ENCODE measurements at regions not wholly inside any gene's neighbourhood (a gene's known extent, or its start where the extent isn't known, plus 50 kb on each side); places are given as distances from the start of the nearest gene placed in this dataset.

DNA sequence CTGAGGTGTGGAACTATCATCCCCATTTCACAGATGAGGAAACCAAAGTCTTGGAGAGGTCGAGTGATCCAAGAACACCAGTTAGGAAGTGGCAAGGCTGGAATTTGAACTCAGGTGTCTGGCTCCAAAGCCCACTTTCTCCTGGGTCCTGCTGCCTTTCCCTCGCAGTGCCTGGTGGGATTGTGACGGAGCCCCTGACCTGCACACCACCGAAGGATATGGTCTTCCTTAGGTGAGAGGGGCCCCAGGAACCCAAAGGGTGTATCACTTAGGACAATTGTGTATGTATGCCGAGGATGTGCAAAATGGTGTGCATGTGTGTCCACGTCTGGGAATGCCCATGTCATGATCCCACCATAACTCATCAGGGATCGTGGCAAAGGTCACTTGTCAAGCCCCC is 392.7 kb downstream of the MATN1 start:
- Histone ChIP-seq H3K27me3 (ENCODE audit: control insufficient read depth, low read length) (no peaks in the 10 kb centered on the region), H3K27ac (ENCODE audit: low read depth, low read length) (no peak overlapping the region)

GRCh38 chr1:30329802-30330557 is 393.4 kb downstream of the MATN1 start:
- Histone ChIP-seq H3K27ac (ENCODE audit: low read depth, low read length) (no peak overlapping the region), H3K36me3 (ENCODE audit: control insufficient read depth, low read length) (no peaks in the 10 kb centered on the region), H3F3A (ENCODE audit: control insufficient read depth, insufficient read depth) (no peaks in the 10 kb centered on the region), H3K4me3 (ENCODE audit: low read length) (no peak overlapping the region), H3K4me1 (ENCODE audit: control insufficient read depth, low read length) (no peaks in the 10 kb centered on the region), H3K9me2 (replicated peaks; ENCODE audit: control insufficient read depth, low read length) (no peaks in the 10 kb centered on the region), H3K4me2 (ENCODE audit: low read length) (no peak overlapping the region), H3K79me2 (ENCODE audit: control insufficient read depth, low read length) (no peaks in the 10 kb centered on the region), H3K9me3 (ENCODE audit: control insufficient read depth, insufficient read depth, low read length) (no peaks in the 10 kb centered on the region), H4K20me1 (ENCODE audit: control insufficient read depth, insufficient read depth, low read depth, low read length) (no peaks in the 10 kb centered on the region), H3K27me3 (ENCODE audit: control insufficient read depth, low read length) (no peaks in the 10 kb centered on the region)
- no peak for TF ChIP-seq CTCF (IDR thresholded peaks at IDR 0.05; ENCODE audit: low read depth, low read length, poor library complexity, severe bottlenecking)
- TF ChIP-seq EZH2phosphoT487 (IDR thresholded peaks at IDR 0.05; ENCODE audit: borderline replicate concordance, low read length): no peak

More for the DNA sequence above, 392.7 kb downstream of the MATN1 start:
- Histone ChIP-seq H3K9me2 (replicated peaks; ENCODE audit: control insufficient read depth, low read length) (no peaks in the 10 kb centered on the region), H3K9me3 (ENCODE audit: control insufficient read depth, insufficient read depth, low read length) (no peaks in the 10 kb centered on the region), H3K79me2 (ENCODE audit: control insufficient read depth, low read length) (no peaks in the 10 kb centered on the region), H4K20me1 (ENCODE audit: control insufficient read depth, insufficient read depth, low read depth, low read length) (no peaks in the 10 kb centered on the region), H3K4me3 (ENCODE audit: low read length) (no peak overlapping the region), H3F3A (ENCODE audit: control insufficient read depth, insufficient read depth) (no peaks in the 10 kb centered on the region), H3K4me2 (ENCODE audit: low read length) (no peak overlapping the region), H3K4me1 (ENCODE audit: control insufficient read depth, low read length) (no peaks in the 10 kb centered on the region), H3K36me3 (ENCODE audit: control insufficient read depth, low read length) (no peaks in the 10 kb centered on the region)
- TF ChIP-seq EZH2phosphoT487 (IDR thresholded peaks at IDR 0.05; ENCODE audit: borderline replicate concordance, low read length) (no peak), CTCF (IDR thresholded peaks at IDR 0.05; ENCODE audit: low read depth, low read length, poor library complexity, severe bottlenecking) (no peak)

DNA sequence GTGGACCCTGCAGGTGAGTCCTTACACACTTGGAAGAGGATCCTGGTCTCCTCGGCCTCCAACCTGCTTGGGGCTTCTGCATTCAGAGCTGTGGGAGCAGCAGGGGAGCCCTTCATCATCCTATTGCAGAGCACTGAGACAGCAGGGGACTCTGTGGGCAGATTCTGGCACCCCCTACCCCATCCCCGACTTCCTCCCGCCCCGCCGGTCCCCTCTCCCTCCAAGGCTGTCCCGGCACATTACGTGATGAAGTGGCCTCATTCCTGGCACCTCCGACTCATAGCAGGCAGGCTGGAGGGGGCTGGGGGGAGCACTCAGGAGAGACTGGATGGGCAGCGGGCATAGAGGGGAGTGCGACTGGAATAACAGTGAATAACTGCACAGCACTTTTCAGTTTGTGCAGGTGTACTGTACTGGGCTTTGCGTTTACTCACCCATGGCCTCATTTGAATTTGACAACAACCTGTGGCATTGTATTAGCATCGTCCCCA is 394.1 kb downstream of the MATN1 start:
- Histone ChIP-seq H3K4me2 (ENCODE audit: low read length) (no peak overlapping the region), H3K79me2 (ENCODE audit: control insufficient read depth, low read length) (no peaks in the 10 kb centered on the region), H3K27me3 (ENCODE audit: control insufficient read depth, low read length) (no peaks in the 10 kb centered on the region), H4K20me1 (ENCODE audit: control insufficient read depth, insufficient read depth, low read depth, low read length) (no peaks in the 10 kb centered on the region), H3K9me2 (replicated peaks; ENCODE audit: control insufficient read depth, low read length) (no peaks in the 10 kb centered on the region), H3K4me1 (ENCODE audit: control insufficient read depth, low read length) (no peaks in the 10 kb centered on the region), H3F3A (ENCODE audit: control insufficient read depth, insufficient read depth) (no peaks in the 10 kb centered on the region), H3K4me3 (ENCODE audit: low read length) (no peak overlapping the region), H3K9me3 (ENCODE audit: control insufficient read depth, insufficient read depth, low read length) (no peaks in the 10 kb centered on the region), H3K27ac (ENCODE audit: low read depth, low read length) (no peak overlapping the region), H3K36me3 (ENCODE audit: control insufficient read depth, low read length) (no peaks in the 10 kb centered on the region)
- TF ChIP-seq EZH2phosphoT487 (IDR thresholded peaks at IDR 0.05; ENCODE audit: borderline replicate concordance, low read length) (no peak), CTCF (IDR thresholded peaks at IDR 0.05; ENCODE audit: low read depth, low read length, poor library complexity, severe bottlenecking) (no peak)
